Breast epithelium (tissue), 4 donors: ENCODE measurements at regions not wholly inside any gene's neighbourhood (a gene's known extent, or its start where the extent isn't known, plus 50 kb on each side); places are given as distances from the start of the nearest gene placed in this dataset.
"Not testable (repeated sequence)": the region's sequence is repeated elsewhere in the genome, so short reads cannot be mapped to it uniquely, and the experiment has no call there.

Source experiments
- DNase-seq, 2 donors: peaks; one replicate each; pipeline ENCODE4 v3.0.0-alpha.2; 2019; ENCODE audit warnings: low spot score in 2 of 2
- H3K27ac ChIP-seq, 2 donors: fragments of 200-600 bp; sonication (generic) in 1 of 2; one replicate each; pipeline ENCODE4 v1.5.1; 2016 to 2019; ENCODE audit warnings: mild to moderate bottlenecking in 1 of 2
- H3K27me3 ChIP-seq, 2 donors: fragments of 200-600 bp; sonication (generic) in 1 of 2; one replicate each; pipeline versions ENCODE4 v1.5.1 to v1.6.0; 2017 to 2019; ENCODE audit warnings: control low read depth in 1 of 2, mild to moderate bottlenecking in 1 of 2
- H3K36me3 ChIP-seq: fragments of 200-600 bp; one replicate; pipeline ENCODE4 v1.5.1; 2019
- H3K4me1 ChIP-seq, 2 donors: fragments of 200-600 bp; sonication (generic); one replicate each; pipeline ENCODE4 v1.5.1; 2016 to 2019; ENCODE audit warnings: control low read depth in 1 of 2
- H3K4me3 ChIP-seq, 3 donors: fragments of 200-600 bp; sonication (generic); 1 replicate in 2 of 3; 2 replicates in 1 of 3; pipeline ENCODE4 v1.5.1; 2016 to 2019; ENCODE audit warnings: mild to moderate bottlenecking in 3 of 3, moderate library complexity in 2 of 3
- H3K9me3 ChIP-seq, 2 donors: fragments of 200-600 bp; sonication (generic) in 1 of 2; one replicate each; pipeline ENCODE4 v1.5.1; 2016 to 2019; ENCODE audit warnings: control low read depth in 1 of 2
- CTCF ChIP-seq, 3 donors: fragments of 450-650 bp; IDR thresholded peaks; one replicate each; pipeline ENCODE4 v1.5.1; 2016 to 2017; ENCODE audit warnings: antibody characterized with exemption in 3 of 3, mild to moderate bottlenecking in 3 of 3, moderate library complexity in 3 of 3
- POLR2A ChIP-seq: fragments of 450-650 bp; IDR thresholded peaks from one replicate; pipeline ENCODE4 v1.6.1; 2016; ENCODE audit warnings: antibody characterized with exemption, mild to moderate bottlenecking, moderate library complexity
- POLR2AphosphoS5 ChIP-seq, 3 donors: sonication (generic); formaldehyde crosslinking; IDR thresholded peaks; one replicate each; pipeline ENCODE4 v1.6.1; 2017; ENCODE audit warnings: antibody characterized with exemption in 3 of 3
- intact Hi-C: fragments of 100-400 bp; cut with DNase I; formaldehyde crosslinking; loops from one replicate; pipeline ENCODE4 v1.15.1; 2023; ENCODE audit warnings: low total_unique reads

DNA sequence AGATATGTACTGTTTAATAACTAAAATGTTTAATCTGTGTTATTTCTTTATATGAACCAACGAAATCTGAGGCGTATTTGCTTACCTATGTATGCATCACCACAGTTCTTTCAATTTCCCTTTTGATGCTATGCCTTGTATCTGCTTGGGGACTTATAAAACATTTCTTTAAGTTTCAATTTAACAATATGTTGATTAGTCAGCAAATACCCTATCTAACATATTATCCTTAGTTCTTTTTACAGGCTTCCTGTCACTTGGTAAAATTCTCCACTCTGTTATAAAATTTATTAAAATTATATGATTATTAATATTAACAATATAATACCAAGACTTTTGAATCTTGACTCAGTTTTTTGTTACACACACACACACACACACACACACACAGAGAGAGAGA, 174.3 kb downstream of the CPS1 start:
- DNase-seq: no peak
- TF ChIP-seq POLR2A (no peak), POLR2AphosphoS5 (IDR thresholded peaks at IDR 0.05) (no peak), CTCF (IDR thresholded peaks at IDR 0.05) (no peak)

GRCh38 chr2:210746826-210747225, 190.4 kb downstream of the CPS1 start:
- H3K4me3 ChIP-seq, H3K9me3 ChIP-seq, H3K27me3 ChIP-seq, H3K36me3 ChIP-seq, H3K27ac ChIP-seq, H3K4me1 ChIP-seq, intact Hi-C loops, DNase-seq: not testable (repeated sequence)

More for the DNA sequence above, 174.3 kb downstream of the CPS1 start:
- intact Hi-C loops: no loop called here
- H3K36me3 ChIP-seq: no peaks in the 10 kb centered on the region
- no peak overlapping the region for H3K4me3 ChIP-seq
- H3K27ac ChIP-seq: no peak overlapping the region
- H3K27me3 ChIP-seq: no peaks in the 10 kb centered on the region
- H3K4me1 ChIP-seq: no peaks in the 10 kb centered on the region
- no peaks in the 10 kb centered on the region for H3K9me3 ChIP-seq

- no peaks in the 10 kb centered on the region for H3K27me3 ChIP-seq
- TF ChIP-seq POLR2AphosphoS5 (IDR thresholded peaks at IDR 0.05) (no peak), CTCF (IDR thresholded peaks at IDR 0.05) (no peak), POLR2A (no peak)
- no peaks in the 10 kb centered on the region for H3K36me3 ChIP-seq
- no peak for DNase-seq
- H3K27ac ChIP-seq: no peak overlapping the region
- intact Hi-C loops: no loop called here
- no peaks in the 10 kb centered on the region for H3K9me3 ChIP-seq
- no peak overlapping the region for H3K4me3 ChIP-seq
- H3K4me1 ChIP-seq: no peaks in the 10 kb centered on the region
These were observed 196.1 kb downstream of the CPS1 start for GRCh38 chr2:210752532-210752931.

DNA sequence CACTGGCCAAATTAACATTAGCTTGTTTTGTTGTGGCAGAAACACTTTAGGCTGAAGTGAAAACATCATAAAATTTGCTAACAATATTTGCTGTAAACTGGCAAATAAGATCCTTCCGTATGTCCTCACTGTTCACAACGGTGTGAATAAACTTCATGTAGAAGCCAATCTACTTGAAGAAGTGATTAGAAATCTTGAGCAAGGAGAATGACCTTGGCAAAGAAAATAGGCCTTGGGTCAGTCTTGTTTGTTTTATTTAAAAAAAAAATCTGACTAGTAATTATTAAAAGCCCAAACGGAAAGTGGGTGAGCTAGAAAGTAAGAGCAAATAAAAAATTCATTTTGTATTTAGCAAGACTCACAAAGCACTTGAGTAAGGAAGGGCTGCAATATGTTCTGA, 197.0 kb downstream of the CPS1 start:
- Histone ChIP-seq H3K36me3 (no peaks in the 10 kb centered on the region), H3K27me3 (no peaks in the 10 kb centered on the region), H3K9me3 (no peaks in the 10 kb centered on the region), H3K4me1 (no peaks in the 10 kb centered on the region), H3K4me3 (no peak overlapping the region), H3K27ac (no peak overlapping the region)
- DNase-seq: no peak
- intact Hi-C loops: no loop called here
- TF ChIP-seq POLR2AphosphoS5 (IDR thresholded peaks at IDR 0.05): no peak
- TF ChIP-seq POLR2A: no peak
- TF ChIP-seq CTCF (IDR thresholded peaks at IDR 0.05): no peak

- no peak for TF ChIP-seq POLR2A
- no peak for TF ChIP-seq POLR2AphosphoS5 (IDR thresholded peaks at IDR 0.05)
- TF ChIP-seq CTCF (IDR thresholded peaks at IDR 0.05): no peak
- intact Hi-C loops: no loop called here
- H3K9me3 ChIP-seq: no peaks in the 10 kb centered on the region
These were observed 200.5 kb downstream of the CPS1 start for GRCh38 chr2:210756855-210757254.

More at GRCh38 chr2:210756855-210757254, 200.5 kb downstream of the CPS1 start:
- Histone ChIP-seq H3K4me1 (no peaks in the 10 kb centered on the region), H3K36me3 (no peaks in the 10 kb centered on the region), H3K4me3 (no peak overlapping the region), H3K27me3 (no peaks in the 10 kb centered on the region), H3K27ac (no peak overlapping the region)
- DNase-seq: no peak
